ENCODE measurements at regions not wholly inside any gene's neighbourhood (a gene's known extent, or its start where the extent isn't known, plus 50 kb on each side); places are given as distances from the start of the nearest gene placed in this dataset.

- H3K27ac ChIP-seq (ENCODE audit: low read length, poor library complexity, severe bottlenecking), result no peak overlapping the region
- H3K4ac ChIP-seq (ENCODE audit: low read depth in 1 of 2, low read length in 2 of 2), result no peak overlapping the region
- 68% methylated on average over 5 of the region's 7 CpGs for WGBS
- H3K4me3 ChIP-seq (ENCODE audit: insufficient read depth in 1 of 2, low read depth in 1 of 2, low read length in 2 of 2), result no peak overlapping the region
- H2BK15ac ChIP-seq (ENCODE audit: low read depth, poor library complexity, severe bottlenecking), result no peak overlapping the region
- peak overlapping the region; percentile 12 for H3K9ac ChIP-seq (ENCODE audit: low read length)
- no peak overlapping the region for H2BK5ac ChIP-seq (ENCODE audit: low read depth, low read length, poor library complexity, severe bottlenecking)
- no peak overlapping the region for H2AK5ac ChIP-seq (ENCODE audit: low read length, severe bottlenecking)
- H3K9me3 ChIP-seq (ENCODE audit: control insufficient read depth, low read length), result no peaks in the 10 kb centered on the region
- H3K4me1 ChIP-seq (ENCODE audit: control insufficient read depth, insufficient read depth, low read depth, low read length), result peaks cover 6% of the 10 kb centered on the region
- peaks cover 30 to 63% of the 10 kb centered on the region in 2 experiments for H3K27me3 ChIP-seq (ENCODE audit: control insufficient read depth in 1 of 2, insufficient read depth in 1 of 2, low read length in 2 of 2)
- H3K23ac ChIP-seq (ENCODE audit: low read length in 2 of 2), result no peak overlapping the region
- H3K14ac ChIP-seq (ENCODE audit: low read length in 2 of 2), result no peak overlapping the region
- H2BK12ac ChIP-seq (ENCODE audit: low read length in 2 of 2), result no peak overlapping the region
- no peak overlapping the region for H4K91ac ChIP-seq (ENCODE audit: low read length)
- no peaks in the 10 kb centered on the region for H3K79me1 ChIP-seq (replicated peaks; ENCODE audit: low read length, poor library complexity, severe bottlenecking)
- H3K18ac ChIP-seq (ENCODE audit: low read depth in 1 of 2, low read length in 2 of 2), result no peak overlapping the region
- H4K8ac ChIP-seq (ENCODE audit: low read length), result no peak overlapping the region
- H3K36me3 ChIP-seq (ENCODE audit: control insufficient read depth in 1 of 2, insufficient read depth in 2 of 2, low read depth in 1 of 2, low read length in 2 of 2), result no peaks in the 10 kb centered on the region
- no peak overlapping the region for H2BK120ac ChIP-seq (ENCODE audit: low read depth, low read length)
- H2AFZ ChIP-seq (ENCODE audit: low read depth, low read length), result no peak overlapping the region
- H3K4me2 ChIP-seq (ENCODE audit: low read length, poor library complexity, severe bottlenecking), result no peak overlapping the region
- DNase-seq, result no peak
These were observed 57.4 kb upstream of the GLI2 start for GRCh38 chr2:120678251-120678650.

- no peak overlapping the region for H3K4ac ChIP-seq (ENCODE audit: low read depth in 1 of 2, low read length in 2 of 2)
- H2BK120ac ChIP-seq (ENCODE audit: low read depth, low read length), result no peak overlapping the region
- H3K18ac ChIP-seq (ENCODE audit: low read depth in 1 of 2, low read length in 2 of 2), result no peak overlapping the region
- H3K4me1 ChIP-seq (ENCODE audit: control insufficient read depth, insufficient read depth, low read depth, low read length), result peaks cover 6% of the 10 kb centered on the region
- H2BK15ac ChIP-seq (ENCODE audit: low read depth, poor library complexity, severe bottlenecking), result no peak overlapping the region
- H3K4me2 ChIP-seq (ENCODE audit: low read length, poor library complexity, severe bottlenecking), result no peak overlapping the region
- no peak overlapping the region for H3K4me3 ChIP-seq (ENCODE audit: insufficient read depth in 1 of 2, low read depth in 1 of 2, low read length in 2 of 2)
- H3K9ac ChIP-seq (ENCODE audit: low read length), result no peak overlapping the region
- no peak overlapping the region for H2AFZ ChIP-seq (ENCODE audit: low read depth, low read length)
- H2BK12ac ChIP-seq (ENCODE audit: low read length in 2 of 2), result no peak overlapping the region
- no peaks in the 10 kb centered on the region for H3K79me1 ChIP-seq (replicated peaks; ENCODE audit: low read length, poor library complexity, severe bottlenecking)
- no peaks in the 10 kb centered on the region for H3K9me3 ChIP-seq (ENCODE audit: control insufficient read depth, low read length)
- no peak overlapping the region for H4K91ac ChIP-seq (ENCODE audit: low read length)
- no peak for DNase-seq
- no peak overlapping the region for H2BK5ac ChIP-seq (ENCODE audit: low read depth, low read length, poor library complexity, severe bottlenecking)
- H3K27me3 ChIP-seq (ENCODE audit: control insufficient read depth in 1 of 2, insufficient read depth in 1 of 2, low read length in 2 of 2), result peaks cover 23 to 57% of the 10 kb centered on the region in 2 experiments
- H3K14ac ChIP-seq (ENCODE audit: low read length in 2 of 2), result no peak overlapping the region
- H2AK5ac ChIP-seq (ENCODE audit: low read length, severe bottlenecking), result no peak overlapping the region
- H4K8ac ChIP-seq (ENCODE audit: low read length), result no peak overlapping the region
- no peaks in the 10 kb centered on the region for H3K36me3 ChIP-seq (ENCODE audit: control insufficient read depth in 1 of 2, insufficient read depth in 2 of 2, low read depth in 1 of 2, low read length in 2 of 2)
- WGBS, result 39% methylated on average over 7 of the region's 7 CpGs
- no peak overlapping the region for H3K23ac ChIP-seq (ENCODE audit: low read length in 2 of 2)
- no peak overlapping the region for H3K27ac ChIP-seq (ENCODE audit: low read length, poor library complexity, severe bottlenecking)
These were observed 56.7 kb upstream of the GLI2 start for GRCh38 chr2:120678926-120679325.

- Histone ChIP-seq H2BK12ac (ENCODE audit: low read length in 2 of 2) (no peak overlapping the region), H3K23ac (ENCODE audit: low read length in 2 of 2) (no peak overlapping the region), H3K4me1 (ENCODE audit: control insufficient read depth, insufficient read depth, low read depth, low read length) (peaks cover 6% of the 10 kb centered on the region), H2AK5ac (ENCODE audit: low read length, severe bottlenecking) (no peak overlapping the region), H2BK5ac (ENCODE audit: low read depth, low read length, poor library complexity, severe bottlenecking) (no peak overlapping the region), H3K36me3 (ENCODE audit: control insufficient read depth in 1 of 2, insufficient read depth in 2 of 2, low read depth in 1 of 2, low read length in 2 of 2) (no peaks in the 10 kb centered on the region), H3K14ac (ENCODE audit: low read length in 2 of 2) (no peak overlapping the region), H2AFZ (ENCODE audit: low read depth, low read length) (no peak overlapping the region), H3K9me3 (ENCODE audit: control insufficient read depth, low read length) (no peaks in the 10 kb centered on the region), H3K79me1 (replicated peaks; ENCODE audit: low read length, poor library complexity, severe bottlenecking) (no peaks in the 10 kb centered on the region), H3K9ac (ENCODE audit: low read length) (no peak overlapping the region), H3K27ac (ENCODE audit: low read length, poor library complexity, severe bottlenecking) (no peak overlapping the region), H3K18ac (ENCODE audit: low read depth in 1 of 2, low read length in 2 of 2) (no peak overlapping the region), H3K27me3 (ENCODE audit: control insufficient read depth in 1 of 2, insufficient read depth in 1 of 2, low read length in 2 of 2) (peaks cover 19 to 51% of the 10 kb centered on the region in 2 experiments), H3K4me3 (ENCODE audit: insufficient read depth in 1 of 2, low read depth in 1 of 2, low read length in 2 of 2) (no peak overlapping the region), H2BK15ac (ENCODE audit: low read depth, poor library complexity, severe bottlenecking) (no peak overlapping the region), H2BK120ac (ENCODE audit: low read depth, low read length) (no peak overlapping the region), H3K4me2 (ENCODE audit: low read length, poor library complexity, severe bottlenecking) (no peak overlapping the region), H3K4ac (ENCODE audit: low read depth in 1 of 2, low read length in 2 of 2) (no peak overlapping the region), H4K8ac (ENCODE audit: low read length) (no peak overlapping the region), H4K91ac (ENCODE audit: low read length) (peak overlapping the region; percentile 22)
- WGBS, result 88% methylated on average over 9 of the region's 9 CpGs
- no peak for DNase-seq
These were observed 56.1 kb upstream of the GLI2 start for GRCh38 chr2:120679526-120679925.

- Histone ChIP-seq H3K79me1 (replicated peaks; ENCODE audit: low read length, poor library complexity, severe bottlenecking) (no peaks in the 10 kb centered on the region), H2BK15ac (ENCODE audit: low read depth, poor library complexity, severe bottlenecking) (no peak overlapping the region), H3K27me3 (ENCODE audit: control insufficient read depth in 1 of 2, insufficient read depth in 1 of 2, low read length in 2 of 2) (peaks cover 14 to 53% of the 10 kb centered on the region in 2 experiments), H3K9me3 (ENCODE audit: control insufficient read depth, low read length) (no peaks in the 10 kb centered on the region), H2AK5ac (ENCODE audit: low read length, severe bottlenecking) (no peak overlapping the region), H3K9ac (ENCODE audit: low read length) (peak overlapping the region; percentile 6), H3K27ac (ENCODE audit: low read length, poor library complexity, severe bottlenecking) (no peak overlapping the region), H2BK5ac (ENCODE audit: low read depth, low read length, poor library complexity, severe bottlenecking) (no peak overlapping the region), H3K4ac (ENCODE audit: low read depth in 1 of 2, low read length in 2 of 2) (no peak overlapping the region), H3K23ac (ENCODE audit: low read length in 2 of 2) (no peak overlapping the region), H3K14ac (ENCODE audit: low read length in 2 of 2) (no peak overlapping the region), H3K36me3 (ENCODE audit: control insufficient read depth in 1 of 2, insufficient read depth in 2 of 2, low read depth in 1 of 2, low read length in 2 of 2) (no peaks in the 10 kb centered on the region), H2BK120ac (ENCODE audit: low read depth, low read length) (no peak overlapping the region), H3K18ac (ENCODE audit: low read depth in 1 of 2, low read length in 2 of 2) (peak overlapping the region in 1 of 2 experiments; percentile 35), H4K91ac (ENCODE audit: low read length) (peak overlapping the region; percentile 22), H3K4me3 (ENCODE audit: insufficient read depth in 1 of 2, low read depth in 1 of 2, low read length in 2 of 2) (no peak overlapping the region), H4K8ac (ENCODE audit: low read length) (no peak overlapping the region), H3K4me2 (ENCODE audit: low read length, poor library complexity, severe bottlenecking) (no peak overlapping the region), H3K4me1 (ENCODE audit: control insufficient read depth, insufficient read depth, low read depth, low read length) (peaks cover 7% of the 10 kb centered on the region), H2AFZ (ENCODE audit: low read depth, low read length) (no peak overlapping the region), H2BK12ac (ENCODE audit: low read length in 2 of 2) (no peak overlapping the region)
- DNase-seq, result peak; percentile 87
- WGBS, result 49% methylated on average over 9 of the region's 18 CpGs
These were observed 55.4 kb upstream of the GLI2 start for GRCh38 chr2:120680136-120680761.

Measured in mesenchymal stem cell (in vitro differentiated cells and primary cell).